HG03064 (cell line): ENCODE measurements at regions not wholly inside any gene's neighbourhood (a gene's known extent, or its start where the extent isn't known, plus 50 kb on each side); places are given as distances from the start of the nearest gene placed in this dataset.
"Not testable (repeated sequence)": the region's sequence is repeated elsewhere in the genome, so short reads cannot be mapped to it uniquely, and the experiment has no call there.

Experiments used
- ATAC-seq: cut with Tn5 transposase; IDR thresholded peaks from one replicate; pipeline ENCODE4 v1.9.1; 2021; ENCODE audit warnings: low read depth; ENCODE audit not compliant: unreplicated experiment

DNA sequence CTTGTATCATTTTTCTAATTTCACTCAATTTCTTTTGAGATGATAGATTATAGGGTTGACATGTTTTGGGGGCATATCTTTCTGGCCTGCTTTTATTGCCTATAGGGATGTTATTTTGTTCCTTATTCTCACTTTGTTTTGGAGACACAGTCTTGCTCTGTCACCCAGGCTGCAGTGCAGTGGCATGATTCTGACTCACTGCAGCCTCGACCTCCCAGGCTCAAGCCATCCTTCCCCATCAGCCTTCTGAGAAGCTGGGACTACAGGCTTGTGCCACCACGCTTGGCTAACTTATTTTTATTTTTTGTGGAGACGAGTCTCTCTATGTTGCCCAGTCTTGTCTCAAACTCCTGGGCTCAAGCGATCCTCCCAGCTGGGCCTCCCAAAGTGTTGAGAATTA lies 72.8 kb upstream of the FAN1 start:
- no peak for ATAC-seq

DNA sequence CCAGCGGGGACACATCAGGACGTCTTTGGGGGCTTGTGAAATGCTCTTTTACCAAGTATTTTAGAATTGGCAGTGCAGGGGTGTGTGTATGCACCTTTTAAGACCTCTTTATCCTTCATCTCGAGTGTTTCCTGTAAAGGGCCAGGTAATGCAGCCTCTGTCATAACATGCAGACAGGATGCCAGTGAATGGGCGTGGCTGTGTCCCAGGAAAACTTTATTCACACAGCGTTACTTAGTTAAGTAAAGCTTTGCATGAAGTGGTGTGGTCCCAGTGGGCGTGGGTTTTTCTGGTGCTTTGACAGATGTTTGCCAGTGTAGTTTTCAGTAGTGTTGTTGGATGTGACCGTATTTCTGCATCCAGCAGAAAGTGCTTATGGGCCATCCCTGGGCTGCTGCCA lies 70.3 kb upstream of the FAN1 start:
- ATAC-seq = not testable (repeated sequence)

DNA sequence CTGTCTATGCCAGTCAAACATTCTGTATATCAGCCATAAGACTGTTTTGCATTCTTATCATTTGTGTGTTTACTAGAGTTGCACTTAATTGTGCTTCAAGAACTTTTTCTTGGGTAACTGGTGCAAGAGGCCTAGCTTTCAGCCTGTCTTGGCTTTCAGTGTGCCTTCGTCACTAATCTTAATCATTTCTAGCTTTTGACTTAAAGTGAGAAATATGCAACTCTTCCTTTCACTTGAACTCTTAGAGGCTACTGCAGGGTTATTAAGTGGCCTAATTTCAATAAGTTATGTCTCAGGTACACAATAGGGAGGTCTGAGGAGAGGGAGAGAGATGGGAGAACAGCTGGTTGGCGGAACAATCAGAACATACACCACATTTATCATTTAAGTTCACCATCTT lies 62.1 kb upstream of the FAN1 start:
- not testable (repeated sequence) for ATAC-seq

DNA sequence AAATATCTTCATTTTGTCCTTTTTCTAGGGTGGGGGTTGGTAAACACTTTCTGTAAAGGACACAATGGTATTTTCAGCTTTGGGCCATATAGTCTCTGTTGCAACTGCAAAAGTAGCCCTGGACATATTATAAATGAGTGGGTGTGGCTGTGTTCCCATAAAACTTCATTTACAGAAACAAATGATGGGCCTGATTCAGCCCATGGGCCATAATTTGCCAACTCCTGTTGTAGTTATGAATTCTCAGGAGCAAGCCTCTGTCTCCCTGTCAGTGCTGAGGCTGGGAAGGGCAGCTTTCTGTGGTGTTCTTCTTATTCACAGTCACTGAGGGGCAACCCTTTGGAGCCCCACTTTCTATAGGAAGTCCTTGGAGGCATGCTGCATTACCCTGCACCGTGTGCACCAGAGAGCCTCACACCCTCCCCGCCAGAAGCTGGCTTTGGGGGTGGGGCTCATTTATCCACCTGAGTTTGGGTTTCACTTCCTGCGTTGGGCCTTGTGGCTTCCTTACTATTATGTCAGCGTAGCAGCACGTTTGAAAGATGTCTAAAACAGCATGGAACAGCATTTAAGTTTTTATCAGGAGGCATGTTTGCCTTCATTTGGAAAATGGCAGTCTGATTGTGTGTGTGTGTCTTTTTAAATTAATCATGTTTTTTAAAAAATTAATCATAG lies 60.8 kb upstream of the FAN1 start:
- ATAC-seq = not testable (repeated sequence)

DNA sequence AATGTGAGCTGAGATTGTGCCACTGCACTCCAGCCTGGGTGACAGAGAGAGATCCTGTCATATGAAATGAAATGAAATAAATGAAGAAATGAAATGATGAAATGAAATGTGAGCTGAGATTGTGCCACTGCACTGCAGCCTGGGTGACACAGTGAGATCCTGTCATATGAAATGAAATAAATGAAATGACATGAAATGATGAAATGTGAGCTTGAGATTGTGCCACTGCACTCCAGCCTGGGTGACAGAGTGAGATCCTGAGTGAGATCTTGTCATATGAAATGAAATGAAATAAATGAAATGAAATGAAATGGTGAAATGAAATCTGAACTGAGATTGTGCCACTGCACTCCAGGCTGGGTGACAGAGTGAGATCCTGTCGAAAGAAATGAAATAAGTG lies 58.2 kb upstream of the FAN1 start:
- not testable (repeated sequence) for ATAC-seq
